HG03103 (cell line): ENCODE measurements at regions not wholly inside any gene's neighbourhood (a gene's known extent, or its start where the extent isn't known, plus 50 kb on each side); places are given as distances from the start of the nearest gene placed in this dataset.

Experiments
- ATAC-seq: cut with Tn5 transposase; IDR thresholded peaks from one replicate; pipeline ENCODE4 v1.9.1; 2021; ENCODE audit warnings: low read depth; ENCODE audit not compliant: unreplicated experiment

- no peak for ATAC-seq
Measured at GRCh38 chr12:114981036-114981435, 297.1 kb upstream of the TBX3 start.

- no peak for ATAC-seq
Measured at GRCh38 chr12:114976959-114977358, 293.0 kb upstream of the TBX3 start.

GRCh38 chr12:114976372-114976771, 292.4 kb upstream of the TBX3 start:
- no peak for ATAC-seq

GRCh38 chr12:114975640-114976310, 291.8 kb upstream of the TBX3 start:
- no peak for ATAC-seq

- no peak for ATAC-seq
Measured at GRCh38 chr12:114974826-114975639, 291.1 kb upstream of the TBX3 start.

GRCh38 chr12:114974333-114974732, 290.4 kb upstream of the TBX3 start:
- ATAC-seq = no peak

- no peak for ATAC-seq
Measured at GRCh38 chr12:114968727-114969126, 284.8 kb upstream of the TBX3 start.

GRCh38 chr12:114967151-114967550, 283.2 kb upstream of the TBX3 start:
- ATAC-seq = no peak

GRCh38 chr12:114964841-114965240, 280.9 kb upstream of the TBX3 start:
- ATAC-seq = no peak

GRCh38 chr12:114963846-114964245, 279.9 kb upstream of the TBX3 start:
- no peak for ATAC-seq

- no peak for ATAC-seq
Measured at GRCh38 chr12:114961491-114961890, 277.5 kb upstream of the TBX3 start.

GRCh38 chr12:114958538-114958937, 274.6 kb upstream of the TBX3 start:
- no peak for ATAC-seq

- no peak for ATAC-seq
Measured at GRCh38 chr12:114957225-114957624, 273.2 kb upstream of the TBX3 start.

GRCh38 chr12:114955414-114956014, 271.5 kb upstream of the TBX3 start:
- no peak for ATAC-seq

GRCh38 chr12:114954511-114955055, 270.6 kb upstream of the TBX3 start:
- no peak for ATAC-seq

- ATAC-seq = no peak
Measured at GRCh38 chr12:114952573-114953271, 268.7 kb upstream of the TBX3 start.

- no peak for ATAC-seq
Measured at GRCh38 chr12:114949058-114949820, 265.3 kb upstream of the TBX3 start.

GRCh38 chr12:114945351-114945750, 261.4 kb upstream of the TBX3 start:
- no peak for ATAC-seq

- ATAC-seq = no peak
Measured at GRCh38 chr12:114944736-114945135, 260.8 kb upstream of the TBX3 start.

GRCh38 chr12:114943601-114944000, 259.6 kb upstream of the TBX3 start:
- ATAC-seq = no peak
